HEK293T (cell line): ENCODE measurements at regions not wholly inside any gene's neighbourhood (a gene's known extent, or its start where the extent isn't known, plus 50 kb on each side); places are given as distances from the start of the nearest gene placed in this dataset.

Source experiments
- CTCF ChIA-PET: fragments of 350-600 bp; formaldehyde crosslinking; extraction: SDS; loops from one replicate; lab custom pipeline; 2021; ENCODE audit warnings: antibody characterized with exemption, inconsistent platforms; lab: Yijun Ruan, JAX
- POLR2A ChIA-PET: fragments of 350-600 bp; formaldehyde crosslinking; extraction: SDS; loops from one replicate; lab custom pipeline; 2020; ENCODE audit warnings: antibody characterized with exemption, inconsistent platforms; lab: Yijun Ruan, JAX
- DNase-seq: peaks from one replicate; pipeline ENCODE4 v3.0.0; 2012; ENCODE audit warnings: mixed read lengths; ENCODE audit errors: extremely low spot score
- ARNT ChIP-seq: fragments of 450-650 bp; IDR thresholded peaks from 2 replicates; pipeline ENCODE4 v1.6.1; 2017; ENCODE audit warnings: mild to moderate bottlenecking
- BHLHE40 ChIP-seq: fragments of 450-650 bp; IDR thresholded peaks from 2 replicates; pipeline ENCODE4 v1.6.1; 2016; ENCODE audit warnings: mild to moderate bottlenecking, moderate library complexity, borderline replicate concordance
- CTBP1 ChIP-seq: fragments of 450-650 bp; IDR thresholded peaks from 2 replicates; pipeline ENCODE4 v1.6.1; 2016; ENCODE audit warnings: borderline replicate concordance
- ELF4 ChIP-seq: fragments of 450-650 bp; IDR thresholded peaks from 2 replicates; pipeline ENCODE4 v1.6.1; 2017; ENCODE audit warnings: antibody characterized with exemption
- FOXA1 ChIP-seq: fragments of 450-650 bp; IDR thresholded peaks from 2 replicates; pipeline ENCODE4 v1.6.1; 2016; ENCODE audit warnings: mild to moderate bottlenecking
- FOXK2 ChIP-seq: fragments of 450-650 bp; IDR thresholded peaks from 2 replicates; pipeline ENCODE4 v1.6.1; 2016; ENCODE audit warnings: mild to moderate bottlenecking
- FOXM1 ChIP-seq: fragments of 450-650 bp; IDR thresholded peaks from 2 replicates; pipeline ENCODE4 v1.6.1; 2017; ENCODE audit warnings: mild to moderate bottlenecking, borderline replicate concordance
- HDGF ChIP-seq: fragments of 450-650 bp; IDR thresholded peaks from 2 replicates; pipeline ENCODE4 v1.6.1; 2017; ENCODE audit warnings: antibody characterized with exemption, borderline replicate concordance
- L3MBTL2 ChIP-seq: fragments of 450-650 bp; conservative IDR thresholded peaks from 2 replicates; pipeline ENCODE4 v1.6.1; 2016; ENCODE audit warnings: mild to moderate bottlenecking
- LEF1 ChIP-seq: fragments of 450-650 bp; IDR thresholded peaks from 2 replicates; pipeline ENCODE4 v1.6.1; 2017; ENCODE audit warnings: mild to moderate bottlenecking, borderline replicate concordance
- NFRKB ChIP-seq: fragments of 450-650 bp; IDR thresholded peaks from 2 replicates; pipeline ENCODE4 v1.6.1; 2016; ENCODE audit warnings: mild to moderate bottlenecking, moderate library complexity
- PKNOX1 ChIP-seq: fragments of 450-650 bp; IDR thresholded peaks from 2 replicates; pipeline ENCODE4 v1.6.1; 2016
- SP1 ChIP-seq: fragments of 450-650 bp; IDR thresholded peaks from 2 replicates; pipeline ENCODE4 v1.6.1; 2017
- SUZ12 ChIP-seq: fragments of 450-650 bp; IDR thresholded peaks from 2 replicates; pipeline ENCODE4 v1.6.1; 2016; ENCODE audit warnings: mild to moderate bottlenecking
- TARDBP ChIP-seq: fragments of 450-650 bp; IDR thresholded peaks from 2 replicates; pipeline ENCODE4 v1.6.1; 2016
- ZNF384 ChIP-seq: fragments of 450-650 bp; IDR thresholded peaks from 2 replicates; pipeline ENCODE4 v1.6.1; 2016

GRCh38 chr19:31570718-31571117 lies 221.5 kb upstream of the TSHZ3 start:
- DNase-seq = no peak
- ChIA-PET POLR2A (no interaction called here), CTCF (no interaction called here)
- TF ChIP-seq L3MBTL2 (no peak), FOXM1 (no peak), FOXA1 (no peak), HDGF (no peak), SP1 (no peak), ELF4 (no peak), TARDBP (no peak), FOXK2 (no peak), LEF1 (no peak), ARNT (no peak), CTBP1 (no peak)

- ChIA-PET POLR2A (no interaction called here), CTCF (no interaction called here)
- TF ChIP-seq FOXM1 (no peak), FOXA1 (no peak), L3MBTL2 (no peak), CTBP1 (no peak), LEF1 (no peak), SP1 (no peak), PKNOX1 (no peak), ELF4 (no peak), ARNT (no peak), ZNF384 (no peak), BHLHE40 (no peak), HDGF (no peak), FOXK2 (no peak), SUZ12 (no peak), TARDBP (no peak), NFRKB (no peak)
- no peak for DNase-seq
Measured at GRCh38 chr19:31572102-31572975, 223.1 kb upstream of the TSHZ3 start.

GRCh38 chr19:31572976-31573298 lies 223.7 kb upstream of the TSHZ3 start:
- TF ChIP-seq HDGF = no peak
- no peak for TF ChIP-seq ZNF384
- no peak for TF ChIP-seq PKNOX1
- TF ChIP-seq ELF4 = no peak
- no peak for TF ChIP-seq LEF1
- TF ChIP-seq BHLHE40 = no peak
- TF ChIP-seq ARNT = no peak
- no peak for TF ChIP-seq SUZ12
- TF ChIP-seq L3MBTL2 = no peak
- TF ChIP-seq CTBP1 = no peak
- no peak for TF ChIP-seq SP1
- no peak for TF ChIP-seq NFRKB
- no peak for TF ChIP-seq TARDBP
- no peak for TF ChIP-seq FOXA1
- TF ChIP-seq FOXK2 = no peak
- no peak for TF ChIP-seq FOXM1
- DNase-seq = no peak
- POLR2A ChIA-PET = no interaction called here
- CTCF ChIA-PET = no interaction called here

- ChIA-PET POLR2A (no interaction called here), CTCF (no interaction called here)
- TF ChIP-seq L3MBTL2 (no peak), FOXK2 (no peak), FOXM1 (no peak), TARDBP (no peak), LEF1 (no peak), CTBP1 (no peak)
- DNase-seq = no peak
Measured at GRCh38 chr19:31574251-31574973, 225.2 kb upstream of the TSHZ3 start.

- CTCF ChIA-PET = no interaction called here
- POLR2A ChIA-PET = no interaction called here
- DNase-seq = no peak
- no peak for TF ChIP-seq FOXK2
- TF ChIP-seq ELF4 = no peak
- no peak for TF ChIP-seq PKNOX1
- no peak for TF ChIP-seq NFRKB
- TF ChIP-seq CTBP1 = no peak
- TF ChIP-seq SP1 = no peak
- TF ChIP-seq FOXA1 = no peak
- no peak for TF ChIP-seq ZNF384
- TF ChIP-seq FOXM1 = no peak
- TF ChIP-seq LEF1 = no peak
- TF ChIP-seq SUZ12 = no peak
- TF ChIP-seq ARNT = no peak
Measured at GRCh38 chr19:31575846-31576335, 226.7 kb upstream of the TSHZ3 start.
